ENCODE measurements at regions not wholly inside any gene's neighbourhood (a gene's known extent, or its start where the extent isn't known, plus 50 kb on each side); places are given as distances from the start of the nearest gene placed in this dataset.

DNA sequence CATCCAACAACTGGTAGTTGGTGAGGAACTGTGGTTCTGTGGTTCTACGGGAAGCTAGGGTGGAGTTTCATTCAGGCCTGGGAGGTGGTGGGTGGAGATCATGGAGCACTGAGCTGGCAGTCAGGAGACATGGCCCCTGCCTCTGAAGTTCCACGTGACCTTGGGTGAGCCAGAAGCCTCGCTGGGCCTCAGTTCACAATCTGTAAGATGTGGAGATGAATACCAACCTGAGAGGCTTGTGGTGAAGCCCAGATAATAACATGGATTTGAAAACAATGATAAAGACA lies 177.9 kb downstream of the MACROH2A1 start:
- H3K4me1 ChIP-seq = peaks cover 3% of the 10 kb centered on the region
- TF ChIP-seq, protein P1, sequence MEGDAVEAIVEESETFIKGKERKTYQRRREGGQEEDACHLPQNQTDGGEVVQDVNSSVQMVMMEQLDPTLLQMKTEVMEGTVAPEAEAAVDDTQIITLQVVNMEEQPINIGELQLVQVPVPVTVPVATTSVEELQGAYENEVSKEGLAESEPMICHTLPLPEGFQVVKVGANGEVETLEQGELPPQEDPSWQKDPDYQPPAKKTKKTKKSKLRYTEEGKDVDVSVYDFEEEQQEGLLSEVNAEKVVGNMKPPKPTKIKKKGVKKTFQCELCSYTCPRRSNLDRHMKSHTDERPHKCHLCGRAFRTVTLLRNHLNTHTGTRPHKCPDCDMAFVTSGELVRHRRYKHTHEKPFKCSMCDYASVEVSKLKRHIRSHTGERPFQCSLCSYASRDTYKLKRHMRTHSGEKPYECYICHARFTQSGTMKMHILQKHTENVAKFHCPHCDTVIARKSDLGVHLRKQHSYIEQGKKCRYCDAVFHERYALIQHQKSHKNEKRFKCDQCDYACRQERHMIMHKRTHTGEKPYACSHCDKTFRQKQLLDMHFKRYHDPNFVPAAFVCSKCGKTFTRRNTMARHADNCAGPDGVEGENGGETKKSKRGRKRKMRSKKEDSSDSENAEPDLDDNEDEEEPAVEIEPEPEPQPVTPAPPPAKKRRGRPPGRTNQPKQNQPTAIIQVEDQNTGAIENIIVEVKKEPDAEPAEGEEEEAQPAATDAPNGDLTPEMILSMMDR (IDR thresholded peaks at IDR 0.05; ENCODE audit: borderline replicate concordance) = no peak
- no peak overlapping the region for H3K27ac ChIP-seq (replicated peaks)
- no peaks in the 10 kb centered on the region for H3K9me3 ChIP-seq (replicated peaks)
- H3K27me3 ChIP-seq (ENCODE audit: low read depth) = no peaks in the 10 kb centered on the region
- H3K4me3 ChIP-seq = no peak overlapping the region
- DNase-seq = no peak
- intact Hi-C loops (cut with micrococcal nuclease) = no loop called here
- no peaks in the 10 kb centered on the region for H3K36me3 ChIP-seq

DNA sequence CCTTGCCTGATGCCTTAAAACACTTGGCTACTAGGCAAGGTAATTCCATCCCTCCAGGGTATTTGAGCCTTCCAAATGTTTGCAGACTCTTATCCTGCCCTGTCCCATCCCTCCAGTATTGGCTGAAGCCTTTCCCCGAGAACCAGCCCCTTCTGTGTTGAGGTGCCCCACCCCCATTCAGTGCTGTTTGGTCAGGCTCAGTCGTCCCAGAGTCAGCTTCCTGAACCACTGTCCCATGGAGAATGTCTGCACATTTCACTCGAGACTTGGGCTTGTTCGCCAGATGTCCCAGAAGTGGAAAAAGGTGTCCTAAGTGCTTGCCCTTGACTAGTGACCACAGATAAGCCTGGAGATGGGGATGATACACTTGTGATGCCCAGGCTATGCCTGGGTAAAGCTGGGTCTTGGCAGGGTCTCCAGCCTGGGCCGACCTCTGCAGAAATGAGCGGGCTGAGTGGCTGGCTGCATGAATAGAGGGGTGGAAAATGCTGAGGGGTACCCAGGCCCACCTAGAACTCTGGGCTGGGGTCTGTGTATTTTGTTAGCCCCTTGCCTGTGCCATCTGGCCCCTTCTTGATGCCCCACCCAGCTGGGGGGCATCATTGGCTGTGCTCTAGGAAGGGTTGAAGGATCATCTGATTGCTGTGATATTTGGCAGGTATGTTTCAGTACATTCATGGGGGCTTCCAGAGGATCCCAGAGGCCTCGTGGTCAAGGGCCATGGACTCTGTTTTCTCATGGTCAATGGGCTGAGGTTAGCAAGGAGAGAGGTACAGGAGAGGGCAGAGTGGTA lies 178.4 kb downstream of the MACROH2A1 start:
- no peaks in the 10 kb centered on the region for H3K9me3 ChIP-seq (replicated peaks)
- DNase-seq = no peak
- H3K27ac ChIP-seq (replicated peaks) = no peak overlapping the region
- TF ChIP-seq, protein P1 (IDR thresholded peaks at IDR 0.05; ENCODE audit: borderline replicate concordance) = no peak
- H3K4me3 ChIP-seq = no peak overlapping the region
- no peaks in the 10 kb centered on the region for H3K4me1 ChIP-seq
- no peaks in the 10 kb centered on the region for H3K36me3 ChIP-seq
- no peaks in the 10 kb centered on the region for H3K27me3 ChIP-seq (ENCODE audit: low read depth)
- intact Hi-C loops (cut with micrococcal nuclease) = no loop called here

DNA sequence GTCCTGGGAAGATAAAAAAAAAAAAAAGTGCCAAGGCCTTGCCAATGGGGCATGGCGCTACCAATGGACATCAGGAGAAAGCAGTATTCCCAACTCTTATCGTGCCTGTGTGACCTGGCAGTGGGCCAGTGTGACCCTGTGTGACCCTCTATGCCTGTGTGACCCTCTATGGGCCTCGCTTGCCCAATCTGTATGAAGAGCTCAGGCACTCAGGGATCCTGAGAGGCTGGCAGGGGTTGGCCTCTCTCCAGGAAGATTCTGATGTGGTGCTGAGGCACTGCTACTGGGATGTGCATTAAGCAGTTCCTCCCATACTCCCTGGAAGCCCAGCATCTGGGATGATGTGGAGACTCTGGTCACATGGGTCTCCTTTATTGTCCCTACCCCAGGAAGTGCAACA lies 179.2 kb downstream of the MACROH2A1 start:
- no peaks in the 10 kb centered on the region for H3K36me3 ChIP-seq
- TF ChIP-seq, protein P1 (IDR thresholded peaks at IDR 0.05; ENCODE audit: borderline replicate concordance) = no peak
- no peaks in the 10 kb centered on the region for H3K4me1 ChIP-seq
- no peaks in the 10 kb centered on the region for H3K9me3 ChIP-seq (replicated peaks)
- peaks cover 7% of the 10 kb centered on the region for H3K27me3 ChIP-seq (ENCODE audit: low read depth)
- intact Hi-C loops (cut with micrococcal nuclease) = no loop called here
- H3K4me3 ChIP-seq = no peak overlapping the region
- DNase-seq = no peak
- H3K27ac ChIP-seq (replicated peaks) = no peak overlapping the region

DNA sequence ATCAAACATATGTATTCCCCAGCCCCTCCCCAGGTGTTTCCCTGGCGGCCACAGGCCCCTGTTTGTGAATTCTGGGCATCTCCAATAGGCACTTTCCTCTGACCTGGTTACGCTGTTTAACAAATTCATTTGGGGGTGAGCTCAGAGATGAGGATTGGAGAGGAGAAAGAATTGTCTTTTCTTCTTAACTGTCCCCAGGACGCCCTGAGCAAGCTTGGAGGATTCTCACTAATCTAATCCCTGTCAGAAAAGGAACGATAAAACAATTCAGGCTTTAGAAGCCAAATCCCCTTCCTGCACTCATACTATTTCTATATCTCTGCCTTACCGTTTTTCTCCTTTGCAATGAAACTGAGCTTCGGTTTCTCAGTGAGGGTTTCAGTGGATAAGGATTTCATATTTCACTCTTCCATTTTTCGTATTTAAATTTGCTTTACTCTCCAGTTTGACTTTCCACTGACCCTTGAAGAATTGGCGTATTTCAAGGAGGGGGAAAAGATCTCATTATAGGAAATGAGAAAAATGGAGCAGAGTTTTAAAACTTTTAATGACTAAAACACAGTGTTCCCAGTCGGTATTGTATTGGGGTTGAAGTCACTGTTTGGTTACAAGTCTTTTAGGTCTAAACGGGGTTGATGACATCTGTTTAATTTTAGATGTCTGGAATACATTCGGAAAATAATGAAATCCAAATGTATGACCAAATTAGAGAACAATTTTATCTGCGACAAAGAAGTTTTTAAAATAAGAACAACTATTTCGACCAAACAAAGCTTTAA lies 180.1 kb downstream of the MACROH2A1 start:
- Histone ChIP-seq H3K4me3 (no peak overlapping the region), H3K4me1 (no peaks in the 10 kb centered on the region), H3K9me3 (replicated peaks) (no peaks in the 10 kb centered on the region), H3K36me3 (no peaks in the 10 kb centered on the region), H3K27ac (replicated peaks) (no peak overlapping the region), H3K27me3 (ENCODE audit: low read depth) (peaks cover 13% of the 10 kb centered on the region)
- intact Hi-C loops (cut with micrococcal nuclease) = no loop called here
- no peak for DNase-seq
- TF ChIP-seq, protein P1 (IDR thresholded peaks at IDR 0.05; ENCODE audit: borderline replicate concordance) = no peak

DNA sequence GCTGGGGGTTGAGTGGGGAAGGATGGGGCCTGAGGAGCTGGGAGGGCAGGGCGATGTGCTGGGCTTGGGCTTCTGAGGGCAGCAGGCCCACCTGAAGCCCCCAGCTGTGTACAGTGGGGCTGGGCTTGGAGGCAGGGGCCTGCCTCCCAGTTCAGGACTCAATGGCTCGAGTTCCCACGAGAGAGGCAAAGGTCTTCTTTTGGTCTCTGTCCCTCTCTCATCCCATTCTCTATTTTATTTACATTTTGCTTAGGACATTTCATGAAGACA lies 180.6 kb downstream of the MACROH2A1 start:
- Histone ChIP-seq H3K27me3 (ENCODE audit: low read depth) (peaks cover 19% of the 10 kb centered on the region), H3K9me3 (replicated peaks) (no peaks in the 10 kb centered on the region), H3K4me3 (no peak overlapping the region), H3K36me3 (no peaks in the 10 kb centered on the region), H3K4me1 (no peaks in the 10 kb centered on the region), H3K27ac (replicated peaks) (no peak overlapping the region)
- TF ChIP-seq, protein P1 (IDR thresholded peaks at IDR 0.05; ENCODE audit: borderline replicate concordance) = no peak
- DNase-seq = no peak
- intact Hi-C loops (cut with micrococcal nuclease) = no loop called here

Data from left ventricle myocardium inferior (tissue), 1 donor.